Skin of body (tissue), 2 donors: ENCODE measurements at regions not wholly inside any gene's neighbourhood (a gene's known extent, or its start where the extent isn't known, plus 50 kb on each side); places are given as distances from the start of the nearest gene placed in this dataset. TPM values are rescaled to one million over a fixed set of nuclear protein-coding genes. Genes with fewer than 3 reads are reported as not detected.

ENCODE experiments used
- DNase-seq: peaks from one replicate; lab custom pipeline; 2025; lab: John Stamatoyannopoulos, UW
- small RNA-seq: library from RNA; depleted of rRNA; stranded (forward); fragments of <200 nt; gene quantifications from one replicate; pipeline ENCODE3, GENCODE V24; 2014; ENCODE audit warnings: low replicate concordance

GRCh38 chr7:93651603-93652159 lies 77.2 kb upstream of the CALCR start:
- no peak for DNase-seq

- no peak for DNase-seq
Measured at GRCh38 chr7:93646538-93646937, 72.0 kb upstream of the CALCR start.

- DNase-seq: no peak
Measured at GRCh38 chr7:93636276-93636675, 61.8 kb upstream of the CALCR start.

- DNase-seq: no peak
Measured at GRCh38 chr7:93632371-93632770, 57.8 kb upstream of the CALCR start.

GRCh38 chr7:93629291-93629801 lies 54.8 kb upstream of the CALCR start:
- no peak for DNase-seq

GRCh38 chr7:93626869-93627268 lies 52.3 kb upstream of the CALCR start:
- no peak for DNase-seq

Small RNA genes lying in the stretch of these regions (small RNA-seq; reads per million reads assigned to genes)
- gene AC002075.2: not detected
- gene MIR4652: not detected
